Liver (tissue), 3 donors: ENCODE measurements at regions not wholly inside any gene's neighbourhood (a gene's known extent, or its start where the extent isn't known, plus 50 kb on each side); places are given as distances from the start of the nearest gene placed in this dataset.

ENCODE experiments used
- CTCF ChIP-seq: fragments of 150-350 bp; IDR thresholded peaks from 2 replicates; pipeline ENCODE4 v1.5.1; 2017; ENCODE audit warnings: improper control_type of control experiment, low read depth, low read length; ENCODE audit not compliant: missing input control
- RAD21 ChIP-seq, 2 donors: IDR thresholded peaks; 2 replicates each; pipeline ENCODE4 v1.6.1; 2016; ENCODE audit warnings: antibody characterized with exemption in 2 of 2, mild to moderate bottlenecking in 2 of 2
- RXRA ChIP-seq, 2 donors: IDR thresholded peaks; 2 replicates each; pipeline ENCODE4 v1.6.1; 2017 to 2018; ENCODE audit warnings: antibody characterized with exemption in 2 of 2, mild to moderate bottlenecking in 1 of 2
- donor health status: healthy.
- donor health status: healthy.

GRCh38 chr4:170777663-170778062, 687.9 kb upstream of the AADAT start:
- TF ChIP-seq CTCF (no peak), RAD21 (IDR thresholded peaks at IDR 0.05) (no peak), RXRA (IDR thresholded peaks at IDR 0.05) (no peak)
